ENCODE measurements at regions not wholly inside any gene's neighbourhood (a gene's known extent, or its start where the extent isn't known, plus 50 kb on each side); places are given as distances from the start of the nearest gene placed in this dataset.

- Histone ChIP-seq H3K4me1 (no peaks in the 10 kb centered on the region), H3K27ac (no peak overlapping the region), H3K4me3 (no peak overlapping the region), H3K36me3 (no peaks in the 10 kb centered on the region), H3K9me3 (no peaks in the 10 kb centered on the region), H3K27me3 (no peaks in the 10 kb centered on the region)
- DNase-seq (no peak), ATAC-seq (ENCODE audit: low FRiP score in 2 of 2) (no peak)
- 90% methylated on average over 1 of the region's 1 CpG for WGBS, 2 donors
- TF ChIP-seq POLR2AphosphoS5 (IDR thresholded peaks at IDR 0.05) (no peak), POLR2A (IDR thresholded peaks at IDR 0.05) (no peak), CTCF (IDR thresholded peaks at IDR 0.05) (no peak), EP300 (IDR thresholded peaks at IDR 0.05) (no peak)
Measured at GRCh38 chr3:86208772-86209171, 782.2 kb downstream of the VGLL3 start.

- H3K27ac ChIP-seq = no peak overlapping the region
- ATAC-seq (ENCODE audit: low FRiP score in 2 of 2) (no peak), DNase-seq (no peak)
- peaks cover 0 to 4% (median 0%) of the 10 kb centered on the region in 4 donors for H3K9me3 ChIP-seq
- no peaks in the 10 kb centered on the region for H3K27me3 ChIP-seq
- H3K4me1 ChIP-seq = no peaks in the 10 kb centered on the region
- TF ChIP-seq POLR2AphosphoS5 (IDR thresholded peaks at IDR 0.05) = no peak
- TF ChIP-seq EP300 (IDR thresholded peaks at IDR 0.05) = no peak
- no peak for TF ChIP-seq POLR2A (IDR thresholded peaks at IDR 0.05)
- no peak for TF ChIP-seq CTCF (IDR thresholded peaks at IDR 0.05)
- no peaks in the 10 kb centered on the region for H3K36me3 ChIP-seq
- 83 to 88% methylated on average over 2 of the region's 2 CpGs for WGBS, 2 donors
- no peak overlapping the region for H3K4me3 ChIP-seq
Measured at GRCh38 chr3:86182606-86183005, 808.3 kb downstream of the VGLL3 start.

- 59 to 69% methylated on average over 2 of the region's 2 CpGs for WGBS, 2 donors
- ATAC-seq (ENCODE audit: low FRiP score in 2 of 2) = no peak
Measured at GRCh38 chr3:86180696-86181095, 810.3 kb downstream of the VGLL3 start.

GRCh38 chr3:86178095-86178494 lies 812.9 kb downstream of the VGLL3 start:
- no peak for ATAC-seq (ENCODE audit: low FRiP score in 2 of 2)
- DNase-seq = no peak
- Histone ChIP-seq H3K27ac (no peak overlapping the region), H3K27me3 (no peaks in the 10 kb centered on the region), H3K4me3 (no peak overlapping the region), H3K4me1 (no peaks in the 10 kb centered on the region), H3K36me3 (no peaks in the 10 kb centered on the region), H3K9me3 (no peaks in the 10 kb centered on the region)
- no peak for TF ChIP-seq POLR2AphosphoS5 (IDR thresholded peaks at IDR 0.05)
- no peak for TF ChIP-seq CTCF (IDR thresholded peaks at IDR 0.05)
- no peak for TF ChIP-seq EP300 (IDR thresholded peaks at IDR 0.05)
- no peak for TF ChIP-seq POLR2A (IDR thresholded peaks at IDR 0.05)
- 74 to 78% methylated on average over 6 of the region's 6 CpGs for WGBS, 2 donors

More at GRCh38 chr3:86180696-86181095, 810.3 kb downstream of the VGLL3 start:
- H3K27ac ChIP-seq = no peak overlapping the region
- no peak for DNase-seq
- H3K9me3 ChIP-seq = peaks cover 0 to 4% (median 0%) of the 10 kb centered on the region in 4 donors
- TF ChIP-seq EP300 (IDR thresholded peaks at IDR 0.05) = no peak
- no peak for TF ChIP-seq POLR2A (IDR thresholded peaks at IDR 0.05)
- TF ChIP-seq POLR2AphosphoS5 (IDR thresholded peaks at IDR 0.05) = no peak
- TF ChIP-seq CTCF (IDR thresholded peaks at IDR 0.05) = no peak
- no peaks in the 10 kb centered on the region for H3K4me1 ChIP-seq
- no peaks in the 10 kb centered on the region for H3K27me3 ChIP-seq
- no peaks in the 10 kb centered on the region for H3K36me3 ChIP-seq
- no peak overlapping the region for H3K4me3 ChIP-seq

- H3K9me3 ChIP-seq = no peaks in the 10 kb centered on the region
- TF ChIP-seq EP300 (IDR thresholded peaks at IDR 0.05) (no peak), POLR2AphosphoS5 (IDR thresholded peaks at IDR 0.05) (no peak), CTCF (IDR thresholded peaks at IDR 0.05) (no peak), POLR2A (IDR thresholded peaks at IDR 0.05) (no peak)
Measured at GRCh38 chr3:86176445-86176784, 814.5 kb downstream of the VGLL3 start.

More at GRCh38 chr3:86176445-86176784, 814.5 kb downstream of the VGLL3 start:
- no peaks in the 10 kb centered on the region for H3K36me3 ChIP-seq
- H3K27ac ChIP-seq = no peak overlapping the region
- no peak for DNase-seq
- H3K4me1 ChIP-seq = no peaks in the 10 kb centered on the region
- WGBS, 2 donors = 76% methylated on average over 3 of the region's 3 CpGs
- no peaks in the 10 kb centered on the region for H3K27me3 ChIP-seq
- no peak for ATAC-seq (ENCODE audit: low FRiP score in 2 of 2)
- no peak overlapping the region for H3K4me3 ChIP-seq
